ENCODE measurements at regions not wholly inside any gene's neighbourhood (a gene's known extent, or its start where the extent isn't known, plus 50 kb on each side); places are given as distances from the start of the nearest gene placed in this dataset.

DNA sequence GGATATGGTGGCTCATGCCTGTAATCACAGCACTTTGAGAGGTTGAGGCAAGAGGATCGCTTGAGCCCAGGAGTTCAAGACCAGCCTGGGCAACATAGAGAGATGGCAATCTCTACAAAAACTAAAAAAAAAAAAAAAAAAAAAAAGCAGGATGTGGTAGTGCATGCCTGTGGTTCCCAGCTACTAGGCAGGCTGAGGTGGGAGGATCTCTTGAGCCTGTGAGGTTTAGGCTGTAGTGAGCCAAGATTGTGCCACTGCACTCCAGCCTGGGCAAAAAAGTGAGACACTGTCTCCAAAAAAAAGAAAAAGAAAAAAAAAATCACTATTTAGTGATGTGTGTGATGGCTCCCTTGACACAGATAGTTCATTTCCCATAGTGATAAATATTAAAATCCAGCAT lies 365.0 kb upstream of the NBEA start:
- no peak for DNase-seq

- DNase-seq = no peak
Measured at GRCh38 chr13:34578471-34578870, 363.6 kb upstream of the NBEA start.

DNA sequence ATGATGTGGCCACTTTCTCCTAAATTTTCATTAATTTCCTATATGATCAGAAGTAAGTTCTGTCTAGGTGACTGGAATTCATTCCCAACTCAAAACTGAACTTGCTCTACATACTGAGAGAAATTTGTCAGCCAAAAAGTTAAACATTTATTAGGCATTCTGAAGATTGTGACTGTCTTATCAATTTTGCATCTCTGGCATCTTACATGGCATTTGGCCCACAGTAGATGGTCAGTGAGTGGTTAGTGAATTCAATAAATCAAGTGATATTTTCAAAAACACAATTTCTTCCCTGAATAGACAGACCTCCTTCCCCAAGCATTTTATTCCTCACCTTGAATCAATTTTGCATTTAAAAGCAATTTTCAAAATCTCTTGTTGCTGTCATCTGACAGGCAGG lies 363.2 kb upstream of the NBEA start:
- no peak for DNase-seq

- DNase-seq = no peak
Measured at GRCh38 chr13:34583181-34583580, 358.9 kb upstream of the NBEA start.

DNA sequence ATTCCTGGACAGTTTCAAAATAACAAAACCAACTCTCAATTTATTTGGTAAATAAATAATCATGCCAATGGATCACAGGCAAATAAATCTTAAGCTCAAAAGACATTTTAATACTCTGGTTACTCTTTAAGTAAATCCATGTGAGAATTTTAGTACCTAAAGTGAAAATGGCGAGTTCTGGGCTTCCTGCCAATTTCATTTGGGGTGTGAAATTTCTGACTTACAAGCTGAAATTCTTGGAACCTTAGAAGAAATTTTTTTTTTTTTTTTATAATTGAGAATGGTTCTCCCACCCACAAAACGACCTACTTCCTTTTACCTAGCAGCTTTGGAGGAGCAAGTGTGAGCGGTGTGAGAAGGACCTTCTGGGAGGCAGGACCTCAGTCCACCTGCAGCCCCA lies 354.5 kb upstream of the NBEA start:
- DNase-seq = no peak

- DNase-seq = no peak
Measured at GRCh38 chr13:34588362-34588761, 353.7 kb upstream of the NBEA start.

DNA sequence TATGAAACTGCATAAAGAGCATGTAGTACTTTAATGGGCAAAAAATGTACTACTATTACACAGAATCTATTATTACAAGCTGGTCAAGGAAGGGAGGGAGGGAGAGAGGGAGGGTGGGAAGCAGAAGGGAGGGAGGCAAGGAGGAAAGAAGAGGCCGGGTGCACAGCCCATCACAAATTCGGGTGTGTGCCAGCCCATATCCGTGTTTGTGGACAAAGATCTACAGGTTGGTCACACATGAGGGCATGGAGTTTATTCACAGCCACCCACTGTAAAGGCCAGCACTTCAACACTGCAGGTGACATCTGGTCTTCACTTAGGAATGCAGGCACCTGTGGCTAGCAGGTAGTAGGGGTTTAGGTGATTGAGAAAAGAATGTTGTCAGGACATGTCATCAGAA lies 352.5 kb upstream of the NBEA start:
- no peak for DNase-seq

DNA sequence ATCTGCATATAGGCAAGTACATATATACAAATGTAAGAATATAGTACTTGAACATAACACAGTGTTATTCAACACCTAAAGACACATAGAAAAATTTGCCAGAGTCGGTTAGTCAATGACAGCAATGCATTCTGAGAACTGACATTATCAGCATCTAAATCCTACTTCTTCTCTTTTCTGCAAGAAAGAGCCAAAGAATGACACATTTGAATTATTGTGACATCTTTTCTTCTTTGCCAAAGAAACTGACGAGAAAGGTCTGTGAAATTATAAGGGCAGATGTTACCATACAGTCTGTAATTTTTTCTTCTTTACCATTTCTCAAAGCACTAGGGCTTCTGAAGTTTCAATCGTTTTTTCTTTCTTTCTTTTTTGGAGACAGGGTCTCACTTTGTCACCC lies 350.9 kb upstream of the NBEA start:
- no peak for DNase-seq

- DNase-seq = peak; percentile 43
Measured at GRCh38 chr13:34591900-34592529, 350.1 kb upstream of the NBEA start.

DNA sequence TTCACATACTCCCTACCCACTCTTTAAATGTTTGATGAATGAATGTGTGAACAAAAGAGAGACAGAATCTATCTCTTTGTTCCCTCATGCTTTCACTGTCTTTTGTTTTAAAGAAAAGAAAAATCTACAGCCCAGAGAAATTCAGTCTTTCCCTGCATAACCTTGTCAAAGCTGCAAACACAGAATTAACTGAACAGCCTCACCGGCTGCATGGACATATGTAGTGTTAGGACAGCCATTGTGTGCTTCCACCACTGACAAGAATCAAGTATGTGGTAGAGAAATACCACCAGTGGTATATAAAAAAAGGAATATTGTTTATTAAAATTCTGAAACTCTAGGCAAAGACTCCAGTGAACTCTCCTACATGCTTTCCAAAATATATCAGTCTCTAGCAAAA lies 348.4 kb upstream of the NBEA start:
- DNase-seq = no peak

DNA sequence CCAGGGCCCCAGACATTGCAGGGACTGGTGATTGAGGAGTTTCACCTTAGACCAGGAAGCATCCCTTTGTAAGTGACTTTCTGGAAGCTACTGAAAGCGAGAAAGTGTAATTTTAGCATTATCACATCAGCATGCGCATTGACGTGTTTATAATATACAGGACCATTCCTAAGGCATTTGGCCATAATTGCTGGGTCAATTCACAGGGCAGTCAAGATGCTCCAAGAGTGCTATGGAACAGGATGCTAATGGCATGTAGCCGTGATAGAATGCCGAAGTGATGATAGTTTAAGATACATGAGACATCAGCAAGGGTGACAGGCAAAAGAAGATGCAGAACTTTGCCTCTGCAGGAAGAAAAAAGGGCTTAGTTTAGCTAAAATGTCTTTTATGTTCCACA lies 347.6 kb upstream of the NBEA start:
- DNase-seq = no peak

- DNase-seq = no peak
Measured at GRCh38 chr13:34608331-34608730, 333.7 kb upstream of the NBEA start.

DNA sequence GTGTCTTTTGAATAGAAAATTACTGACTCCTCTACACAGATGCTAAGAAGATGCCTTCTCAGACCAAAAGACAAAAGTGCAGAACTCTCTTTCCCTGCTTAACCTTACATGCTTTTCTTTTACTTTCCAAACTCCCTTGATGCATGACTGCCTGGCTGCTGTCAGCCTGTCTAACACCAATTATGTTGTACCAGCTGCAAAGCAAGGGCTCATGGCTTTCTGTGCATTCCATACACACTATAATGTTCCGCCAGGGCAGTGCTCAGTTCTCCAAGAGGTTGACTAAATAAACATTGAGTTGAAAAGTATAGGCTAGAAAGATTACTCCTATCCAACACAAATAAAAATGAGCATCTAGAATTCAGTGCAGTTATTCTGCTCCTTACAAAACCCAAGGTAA lies 330.4 kb upstream of the NBEA start:
- no peak for DNase-seq

GRCh38 chr13:34617473-34618083 lies 324.5 kb upstream of the NBEA start:
- no peak for DNase-seq

GRCh38 chr13:34618654-34619053 lies 323.4 kb upstream of the NBEA start:
- no peak for DNase-seq

- no peak for DNase-seq
Measured at GRCh38 chr13:34619326-34619725, 322.7 kb upstream of the NBEA start.

DNA sequence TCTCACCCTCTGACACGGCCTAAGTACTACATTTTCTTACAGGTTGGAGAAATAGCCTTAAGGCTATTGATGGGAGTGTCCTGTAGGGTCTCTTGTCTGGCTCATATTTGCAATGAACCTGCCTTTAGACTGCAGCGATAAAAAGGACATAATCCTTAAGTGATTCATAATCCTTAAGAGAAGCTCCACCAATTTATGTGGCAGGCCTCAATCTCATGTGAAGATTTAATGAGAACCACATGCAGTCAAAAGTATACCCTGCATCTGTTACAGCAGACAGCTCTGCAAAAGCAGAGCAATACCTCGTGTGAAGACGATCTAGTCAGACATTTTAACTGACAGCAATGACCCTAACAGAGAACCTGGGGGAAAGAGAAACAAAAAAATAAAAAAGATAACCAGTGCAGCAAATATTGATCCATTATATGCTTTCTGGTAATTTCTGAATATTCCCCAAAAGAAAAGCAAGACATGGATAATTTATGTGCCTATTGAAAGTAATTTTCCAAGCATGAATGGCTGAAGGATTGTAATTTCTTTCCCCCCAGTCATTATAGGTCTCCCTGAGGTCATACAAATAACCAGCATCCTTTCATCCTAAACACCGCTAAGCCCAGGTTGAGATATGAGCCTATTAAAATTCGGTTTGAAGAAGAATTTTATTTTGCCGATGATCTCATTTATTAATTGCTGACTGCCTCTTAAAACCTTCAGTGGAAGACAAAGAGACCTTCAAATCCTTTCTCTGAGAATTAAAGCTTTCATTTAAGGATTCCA lies 321.8 kb upstream of the NBEA start:
- no peak for DNase-seq

DNA sequence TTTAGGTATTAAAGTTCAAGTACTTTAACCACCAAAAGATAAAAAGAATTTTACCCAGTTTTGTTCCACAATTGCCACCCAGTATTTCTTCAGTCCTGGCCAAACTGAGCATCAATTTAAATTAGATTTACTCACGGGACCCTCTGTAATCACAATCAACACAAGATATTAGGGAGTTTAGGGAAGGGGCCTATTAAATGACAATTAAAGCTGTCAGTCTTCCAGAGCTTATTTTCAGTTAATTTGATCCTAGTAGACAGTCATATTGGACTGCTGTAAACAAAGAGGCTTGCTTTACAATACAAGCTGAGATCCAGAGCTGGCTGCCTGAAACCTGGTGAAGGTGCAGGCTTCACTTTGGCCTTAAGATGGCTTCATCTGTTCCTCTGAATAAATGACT lies 321.2 kb upstream of the NBEA start:
- DNase-seq = no peak

GRCh38 chr13:34623331-34623730 lies 318.7 kb upstream of the NBEA start:
- DNase-seq = no peak

DNA sequence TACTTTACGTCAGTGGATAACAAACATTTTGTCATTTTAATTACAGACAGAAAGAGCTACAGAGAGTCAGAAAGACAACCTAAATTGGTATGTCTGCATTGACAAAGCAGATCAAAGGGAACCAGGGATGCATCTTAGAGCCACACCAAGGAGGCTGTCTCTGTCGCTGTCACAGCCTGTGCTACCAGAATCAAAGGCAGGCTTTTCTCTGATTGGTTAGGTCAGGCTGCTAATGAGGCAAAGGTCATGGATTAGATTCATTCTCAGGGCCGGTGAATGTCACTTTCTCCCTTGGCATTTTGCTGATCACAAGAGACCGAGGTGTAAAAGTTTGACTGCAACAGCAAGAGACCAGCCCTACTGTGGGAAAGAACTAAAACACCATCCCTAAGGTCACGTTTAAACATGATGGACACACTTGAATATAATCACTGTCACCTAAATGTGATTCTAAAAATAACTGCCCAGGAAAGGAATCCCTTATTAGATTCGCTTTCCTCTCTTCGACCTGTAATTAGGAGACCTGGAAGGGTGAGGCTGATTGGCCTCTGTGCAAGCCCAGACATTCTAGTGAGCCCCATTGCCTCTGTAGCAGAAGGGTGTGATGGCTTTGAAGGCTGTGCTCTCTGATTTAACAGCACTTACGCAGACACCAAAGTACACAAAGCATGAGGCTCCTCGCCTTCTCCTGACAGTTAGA lies 314.4 kb upstream of the NBEA start:
- no peak for DNase-seq

DNA sequence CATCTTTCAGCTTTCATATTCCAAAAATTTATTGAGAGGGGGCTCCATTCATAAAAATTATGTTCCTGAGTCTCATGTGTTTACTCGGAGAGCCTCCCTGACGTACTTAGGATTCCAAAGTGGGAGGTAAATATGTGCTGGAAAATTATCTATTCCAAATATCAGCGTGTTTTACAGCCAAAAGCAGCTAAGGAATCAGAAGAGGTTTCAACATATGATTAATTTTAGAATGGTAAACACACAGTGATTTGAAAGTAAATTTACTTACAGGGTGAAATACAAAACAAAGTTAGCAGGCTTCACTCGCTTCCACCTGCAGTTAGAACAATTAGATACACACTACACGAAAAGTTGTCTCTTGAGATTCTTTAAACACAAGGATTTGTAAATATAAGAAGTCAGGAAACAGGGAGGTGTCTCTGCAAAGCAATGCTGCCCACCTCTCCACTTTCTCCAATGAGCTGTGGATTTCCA lies 313.8 kb upstream of the NBEA start:
- no peak for DNase-seq

- DNase-seq = no peak
Measured at GRCh38 chr13:34634448-34634847, 307.6 kb upstream of the NBEA start.

- DNase-seq = no peak
Measured at GRCh38 chr13:34637138-34637537, 304.9 kb upstream of the NBEA start.
